ENCODE measurements at regions not wholly inside any gene's neighbourhood (a gene's known extent, or its start where the extent isn't known, plus 50 kb on each side); places are given as distances from the start of the nearest gene placed in this dataset.

- no peak for TF ChIP-seq CTCF (IDR thresholded peaks at IDR 0.05)
- DNase-seq (ENCODE audit: low spot score), result no peak
- no peaks in the 10 kb centered on the region for H3K4me1 ChIP-seq
- H3K27me3 ChIP-seq, result no peaks in the 10 kb centered on the region
- H3K4me3 ChIP-seq, result no peak overlapping the region
- H3K36me3 ChIP-seq, result no peaks in the 10 kb centered on the region
- no peak overlapping the region for H3K27ac ChIP-seq
- H3K9me3 ChIP-seq, result no peaks in the 10 kb centered on the region
Measured at GRCh38 chr12:97211416-97211930, 251.1 kb upstream of the RMST start.

DNA sequence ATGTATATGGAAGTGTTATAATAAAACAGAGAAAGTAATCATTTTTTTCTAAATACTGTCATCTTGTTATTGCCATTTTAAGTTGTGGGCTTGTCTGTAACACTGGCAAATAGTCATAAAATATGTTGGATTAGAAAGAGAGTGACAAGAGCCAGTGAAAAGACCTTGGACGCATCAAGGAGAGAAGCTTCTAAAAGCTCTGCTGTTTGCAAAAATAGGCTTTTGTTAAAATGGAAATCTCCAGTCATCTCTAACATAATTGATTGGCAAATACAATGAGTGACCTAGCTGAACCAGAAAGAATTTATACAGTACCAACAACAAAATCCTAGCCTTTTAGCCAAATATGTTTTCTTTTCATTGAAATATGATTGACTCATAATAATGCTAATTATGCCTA is 245.8 kb upstream of the RMST start:
- H3K4me1 ChIP-seq, result no peaks in the 10 kb centered on the region
- H3K27ac ChIP-seq, result no peak overlapping the region
- H3K9me3 ChIP-seq, result no peaks in the 10 kb centered on the region
- H3K27me3 ChIP-seq, result no peaks in the 10 kb centered on the region
- no peak for DNase-seq (ENCODE audit: low spot score)
- no peak for TF ChIP-seq CTCF (IDR thresholded peaks at IDR 0.05)
- H3K36me3 ChIP-seq, result no peaks in the 10 kb centered on the region
- no peak overlapping the region for H3K4me3 ChIP-seq

DNA sequence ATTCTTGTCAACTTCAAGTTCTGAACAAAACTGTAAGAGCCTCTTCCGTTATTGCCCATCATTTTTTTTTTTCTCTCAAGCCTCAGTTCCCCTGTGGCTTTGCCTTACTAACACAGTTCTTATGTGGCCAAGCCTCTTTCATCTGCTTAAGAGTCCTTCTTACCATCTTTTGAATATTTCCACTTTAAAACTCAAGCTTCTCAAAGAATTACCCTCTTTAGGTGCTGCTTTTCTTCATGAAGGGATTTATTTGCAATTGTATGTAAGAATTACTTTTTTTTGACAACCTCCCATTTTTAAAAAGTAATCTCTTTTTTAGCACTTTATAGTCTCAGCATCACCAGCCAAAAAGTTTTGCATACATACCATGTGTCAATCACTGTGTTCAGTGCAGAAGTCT is 240.2 kb upstream of the RMST start:
- DNase-seq (ENCODE audit: low spot score), result no peak
- no peaks in the 10 kb centered on the region for H3K9me3 ChIP-seq
- no peak overlapping the region for H3K27ac ChIP-seq
- no peaks in the 10 kb centered on the region for H3K4me1 ChIP-seq
- no peak for TF ChIP-seq CTCF (IDR thresholded peaks at IDR 0.05)
- H3K27me3 ChIP-seq, result no peaks in the 10 kb centered on the region
- no peaks in the 10 kb centered on the region for H3K36me3 ChIP-seq
- no peak overlapping the region for H3K4me3 ChIP-seq

DNA sequence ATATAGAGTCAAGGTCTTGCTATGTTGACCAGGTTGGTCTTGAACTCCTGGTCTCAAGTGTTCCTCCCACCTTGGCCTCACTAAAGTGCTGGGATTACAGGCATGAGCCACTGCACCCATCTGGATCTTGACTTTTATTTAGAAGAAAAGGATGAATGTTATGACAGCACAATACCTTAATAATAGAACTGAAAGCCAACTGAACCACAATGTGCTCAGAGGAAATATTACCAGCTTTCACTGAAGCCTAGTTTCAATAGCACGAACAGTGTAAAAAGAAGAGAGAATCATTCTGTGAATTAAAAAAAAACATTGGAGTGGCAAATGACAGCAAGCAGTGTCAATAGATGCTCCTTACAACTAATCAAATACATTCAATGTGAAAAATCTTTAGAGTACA is 239.2 kb upstream of the RMST start:
- Histone ChIP-seq H3K4me3 (no peak overlapping the region), H3K4me1 (no peaks in the 10 kb centered on the region), H3K27ac (no peak overlapping the region), H3K36me3 (no peaks in the 10 kb centered on the region), H3K27me3 (no peaks in the 10 kb centered on the region), H3K9me3 (no peaks in the 10 kb centered on the region)
- DNase-seq (ENCODE audit: low spot score), result no peak
- TF ChIP-seq CTCF (IDR thresholded peaks at IDR 0.05), result no peak

GRCh38 chr12:97229004-97229403 is 233.6 kb upstream of the RMST start:
- H3K27me3 ChIP-seq, result no peaks in the 10 kb centered on the region
- no peak for DNase-seq (ENCODE audit: low spot score)
- H3K9me3 ChIP-seq, result no peaks in the 10 kb centered on the region
- no peak overlapping the region for H3K27ac ChIP-seq
- H3K36me3 ChIP-seq, result no peaks in the 10 kb centered on the region
- TF ChIP-seq CTCF (IDR thresholded peaks at IDR 0.05), result no peak
- H3K4me1 ChIP-seq, result no peaks in the 10 kb centered on the region
- H3K4me3 ChIP-seq, result no peak overlapping the region

DNA sequence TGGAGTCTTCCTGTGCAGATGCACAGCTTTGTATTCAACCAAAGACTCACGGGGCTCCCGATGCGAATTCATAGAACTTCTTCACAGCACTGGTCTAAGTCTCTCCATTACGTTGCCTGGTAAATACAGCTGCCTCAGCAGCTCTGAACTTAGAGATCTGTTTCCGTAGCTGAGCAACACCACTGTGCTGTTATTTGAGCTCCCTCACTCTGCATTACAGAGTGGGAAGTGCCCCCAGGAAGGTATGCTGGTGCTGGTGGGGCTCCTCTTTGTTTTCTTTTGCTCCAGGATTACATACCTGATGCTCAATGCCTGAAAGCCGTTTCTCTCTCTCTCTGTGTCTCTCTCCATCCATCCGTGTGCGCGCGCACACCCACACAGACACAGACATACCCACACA is 227.5 kb upstream of the RMST start:
- Histone ChIP-seq H3K27me3 (no peaks in the 10 kb centered on the region), H3K4me1 (no peaks in the 10 kb centered on the region), H3K4me3 (no peak overlapping the region), H3K9me3 (no peaks in the 10 kb centered on the region), H3K36me3 (no peaks in the 10 kb centered on the region), H3K27ac (no peak overlapping the region)
- TF ChIP-seq CTCF (IDR thresholded peaks at IDR 0.05), result no peak
- DNase-seq (ENCODE audit: low spot score), result no peak

Measured in right atrium auricular region (tissue), 2 donors.